ENCODE measurements at regions not wholly inside any gene's neighbourhood (a gene's known extent, or its start where the extent isn't known, plus 50 kb on each side); places are given as distances from the start of the nearest gene placed in this dataset.
A peak's percentile ranks its signal among the peaks of the same experiment; 100 is the strongest.
"Not testable (repeated sequence)": the region's sequence is repeated elsewhere in the genome, so short reads cannot be mapped to it uniquely, and the experiment has no call there.

- DNase-seq (ENCODE audit: low read depth) = no peak
- no peak overlapping the region for H3K4me3 ChIP-seq (ENCODE audit: low read depth, low read length)
- TF ChIP-seq CTCF (conservative IDR thresholded peaks at IDR 0.05; ENCODE audit: low read depth, low read length) = no peak
These were observed 156.2 kb downstream of the NFKBIZ start for GRCh38 chr3:102005551-102005950.

- H3K4me3 ChIP-seq (ENCODE audit: low read depth, low read length) = no peak overlapping the region
- TF ChIP-seq CTCF (conservative IDR thresholded peaks at IDR 0.05; ENCODE audit: low read depth, low read length) = no peak
- DNase-seq (ENCODE audit: low read depth) = peak; percentile 61
These were observed 157.6 kb downstream of the NFKBIZ start for GRCh38 chr3:102006812-102007485.

- not testable (repeated sequence) for DNase-seq (ENCODE audit: low read depth); H3K4me3 ChIP-seq (ENCODE audit: low read depth, low read length)
These were observed 159.1 kb downstream of the NFKBIZ start for GRCh38 chr3:102008436-102008835.

- H3K4me3 ChIP-seq (ENCODE audit: low read depth, low read length) = no peak overlapping the region
- DNase-seq (ENCODE audit: low read depth) = no peak
- TF ChIP-seq CTCF (conservative IDR thresholded peaks at IDR 0.05; ENCODE audit: low read depth, low read length) = no peak
These were observed 167.1 kb downstream of the NFKBIZ start for GRCh38 chr3:102016417-102016816.

GRCh38 chr3:102017784-102018183 is 168.5 kb downstream of the NFKBIZ start:
- no peak for DNase-seq (ENCODE audit: low read depth)
- TF ChIP-seq CTCF (conservative IDR thresholded peaks at IDR 0.05; ENCODE audit: low read depth, low read length) = no peak
- H3K4me3 ChIP-seq (ENCODE audit: low read depth, low read length) = no peak overlapping the region

- no peak for DNase-seq (ENCODE audit: low read depth)
- no peak overlapping the region for H3K4me3 ChIP-seq (ENCODE audit: low read depth, low read length)
- no peak for TF ChIP-seq CTCF (conservative IDR thresholded peaks at IDR 0.05; ENCODE audit: low read depth, low read length)
These were observed 169.2 kb downstream of the NFKBIZ start for GRCh38 chr3:102018551-102018950.

- TF ChIP-seq CTCF (conservative IDR thresholded peaks at IDR 0.05; ENCODE audit: low read depth, low read length) = no peak
- DNase-seq (ENCODE audit: low read depth) = no peak
These were observed 171.4 kb downstream of the NFKBIZ start for GRCh38 chr3:102020735-102021134.

More at GRCh38 chr3:102020735-102021134, 171.4 kb downstream of the NFKBIZ start:
- no peak overlapping the region for H3K4me3 ChIP-seq (ENCODE audit: low read depth, low read length)
